CD14-positive monocyte (primary cell): ENCODE measurements at regions not wholly inside any gene's neighbourhood (a gene's known extent, or its start where the extent isn't known, plus 50 kb on each side); places are given as distances from the start of the nearest gene placed in this dataset.

Experiments
- DNase-seq, 3 donors: peaks; one replicate each; pipeline ENCODE4 v3.0.0-alpha.2; 2011 to 2022
- H2AFZ ChIP-seq: 2 replicates; pipeline ENCODE4 v1.6.0; 2012; ENCODE audit warnings: mild to moderate bottlenecking, low read depth, low read length, inconsistent platforms; ENCODE audit not compliant: insufficient read depth, poor library complexity, severe bottlenecking
- H3K27ac ChIP-seq, 2 donors: 1 replicate in 1 of 2; 2 replicates in 1 of 2; pipeline ENCODE4 v1.5.1; 2012 to 2013; ENCODE audit warnings: low read length in 2 of 2, control low read depth in 1 of 2, inconsistent platforms in 1 of 2, low read depth in 1 of 2, mild to moderate bottlenecking in 1 of 2
- H3K27me3 ChIP-seq, 2 donors: one replicate each; pipeline versions ENCODE4 v1.6.0 to v1.6.1; 2011 to 2013; ENCODE audit warnings: low read length in 2 of 2; ENCODE audit not compliant: control insufficient read depth in 2 of 2, insufficient read depth in 2 of 2
- H3K36me3 ChIP-seq, 2 donors: replicated peaks in 1 of 2; 1 replicate in 1 of 2; 2 replicates in 1 of 2; pipeline versions ENCODE4 v1.5.1 to v1.6.1; 2012 to 2013; ENCODE audit warnings: low read length in 2 of 2, control low read depth in 1 of 2, inconsistent platforms in 1 of 2, mild to moderate bottlenecking in 1 of 2; ENCODE audit not compliant: insufficient read depth in 2 of 2, control insufficient read depth in 1 of 2
- H3K4me1 ChIP-seq, 2 donors: 1 replicate in 1 of 2; 2 replicates in 1 of 2; pipeline versions ENCODE4 v1.5.1 to v1.6.1; 2012 to 2013; ENCODE audit warnings: low read length in 2 of 2, control low read depth in 1 of 2, inconsistent platforms in 1 of 2, mild to moderate bottlenecking in 1 of 2, moderate library complexity in 1 of 2; ENCODE audit not compliant: insufficient read depth in 2 of 2, control insufficient read depth in 1 of 2
- H3K4me2 ChIP-seq: replicated peaks from 2 replicates; pipeline ENCODE3; 2012; ENCODE audit warnings: low read length, moderate library complexity, mild to moderate bottlenecking; ENCODE audit not compliant: poor library complexity, severe bottlenecking; ENCODE audit errors: extremely low read depth
- H3K4me3 ChIP-seq, 3 experiments: fragments of 200-600 bp in 1 of 3; sonication (generic) in 1 of 3; replicated peaks in 1 of 3; 1 replicate in 2 of 3; 2 replicates in 1 of 3; pipeline ENCODE4 v1.5.1; 2011 to 2013; ENCODE audit warnings: low read length in 3 of 3, mild to moderate bottlenecking in 3 of 3, control low read depth in 2 of 3, low read depth in 2 of 3, inconsistent platforms in 1 of 3, moderate library complexity in 1 of 3
- H3K79me2 ChIP-seq: 2 replicates; pipeline ENCODE4 v1.6.0; 2012; ENCODE audit warnings: mild to moderate bottlenecking, control low read depth, inconsistent platforms, low read length, moderate library complexity; ENCODE audit not compliant: insufficient read depth
- H3K9ac ChIP-seq: 2 replicates; pipeline ENCODE4 v1.6.0; 2017; ENCODE audit warnings: low read length, mild to moderate bottlenecking; ENCODE audit not compliant: insufficient read depth, poor library complexity, severe bottlenecking
- H3K9me3 ChIP-seq, 2 donors: replicated peaks in 1 of 2; 1 replicate in 1 of 2; 2 replicates in 1 of 2; pipeline versions ENCODE4 v1.5.1 to v1.6.1; 2012 to 2013; ENCODE audit warnings: low read length in 2 of 2, control low read depth in 1 of 2; ENCODE audit not compliant: control insufficient read depth in 1 of 2, insufficient read depth in 1 of 2
- H4K20me1 ChIP-seq: 2 replicates; pipeline ENCODE4 v1.6.0; 2012; ENCODE audit warnings: mild to moderate bottlenecking, low read length, control low read depth, moderate library complexity; ENCODE audit not compliant: insufficient read depth
- H3K27ac Mint-ChIP-seq, 7 donors: one replicate each; pipeline ENCODE4 v1.8.0; 2020; ENCODE audit warnings: mild to moderate bottlenecking in 7 of 7, mixed read lengths in 7 of 7, moderate library complexity in 6 of 7, inconsistent platforms in 2 of 7
- H3K27me3 Mint-ChIP-seq, 3 donors: one replicate each; pipeline ENCODE4 v1.8.0; 2021 to 2022; ENCODE audit warnings: low read depth in 3 of 3, mild to moderate bottlenecking in 3 of 3, mixed read lengths in 3 of 3, moderate library complexity in 3 of 3, inconsistent platforms in 1 of 3
- H3K36me3 Mint-ChIP-seq, 2 donors: one replicate each; pipeline ENCODE4 v1.8.0; 2020; ENCODE audit warnings: mixed read lengths in 2 of 2, inconsistent platforms in 1 of 2, mild to moderate bottlenecking in 1 of 2
- H3K4me1 Mint-ChIP-seq: one replicate; pipeline ENCODE4 v1.8.0; 2020; ENCODE audit warnings: mild to moderate bottlenecking, mixed read lengths
- H3K4me3 Mint-ChIP-seq, 2 donors: one replicate each; pipeline ENCODE4 v1.8.0; 2020; ENCODE audit warnings: mild to moderate bottlenecking in 2 of 2, mixed read lengths in 2 of 2, moderate library complexity in 1 of 2
- H3K9me3 Mint-ChIP-seq, 7 donors: one replicate each; pipeline ENCODE4 v1.8.0; 2020 to 2022; ENCODE audit warnings: mixed read lengths in 7 of 7, mild to moderate bottlenecking in 6 of 7, moderate library complexity in 6 of 7, inconsistent platforms in 2 of 7
- WGBS: methylation state at CpG from one replicate; pipeline ENCODE4 v1.1.5; 2013; ENCODE audit warnings: missing lambda C conversion rate; ENCODE audit not compliant: insufficient coverage; 5-methylcytosine and 5-hydroxymethylcytosine counted together
- intact Hi-C, 2 donors: fragments of 100-400 bp; cut with micrococcal nuclease; formaldehyde crosslinking; loops; one replicate each; pipeline versions ENCODE4 v1.15.0 to v1.15.1; 2023
- TF ChIP-seq, protein P1 (sequence below): fragments of 200-600 bp; IDR thresholded peaks from one replicate; pipeline ENCODE4 v1.8.0; 2022; ENCODE audit warnings: antibody characterized with exemption, mild to moderate bottlenecking

DNA sequence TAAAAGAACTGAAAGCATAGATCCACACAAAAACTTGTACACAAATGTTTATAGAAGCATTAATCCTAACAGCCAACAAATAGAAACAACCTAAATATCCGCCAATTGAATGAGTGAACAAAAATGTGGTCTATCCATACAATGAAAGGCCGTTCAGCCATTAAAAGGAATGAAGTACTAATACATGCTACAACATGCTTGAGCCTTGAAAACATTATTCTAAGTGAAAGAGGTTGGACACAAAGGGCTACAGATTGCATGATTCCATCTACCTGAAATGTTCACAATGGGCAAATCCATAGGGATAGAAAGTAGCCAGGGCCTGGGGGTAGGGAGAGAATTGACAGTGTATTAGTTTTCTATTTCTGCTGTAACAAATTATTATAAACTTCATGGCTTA lies 169.2 kb downstream of the SPCS3 start:
- no peaks in the 10 kb centered on the region for H3K4me1 Mint-ChIP-seq
- Histone ChIP-seq H3K4me2 (no peak overlapping the region), H3K9ac (no peak overlapping the region), H3K79me2 (no peaks in the 10 kb centered on the region), H3K36me3 (no peaks in the 10 kb centered on the region), H3K27ac (no peak overlapping the region), H3K27me3 (no peaks in the 10 kb centered on the region), H3K4me1 (no peaks in the 10 kb centered on the region), H3K9me3 (no peaks in the 10 kb centered on the region), H4K20me1 (no peaks in the 10 kb centered on the region), H3K4me3 (no peak overlapping the region), H2AFZ (no peak overlapping the region)
- intact Hi-C loops, result no loop called here
- TF ChIP-seq, protein P1, sequence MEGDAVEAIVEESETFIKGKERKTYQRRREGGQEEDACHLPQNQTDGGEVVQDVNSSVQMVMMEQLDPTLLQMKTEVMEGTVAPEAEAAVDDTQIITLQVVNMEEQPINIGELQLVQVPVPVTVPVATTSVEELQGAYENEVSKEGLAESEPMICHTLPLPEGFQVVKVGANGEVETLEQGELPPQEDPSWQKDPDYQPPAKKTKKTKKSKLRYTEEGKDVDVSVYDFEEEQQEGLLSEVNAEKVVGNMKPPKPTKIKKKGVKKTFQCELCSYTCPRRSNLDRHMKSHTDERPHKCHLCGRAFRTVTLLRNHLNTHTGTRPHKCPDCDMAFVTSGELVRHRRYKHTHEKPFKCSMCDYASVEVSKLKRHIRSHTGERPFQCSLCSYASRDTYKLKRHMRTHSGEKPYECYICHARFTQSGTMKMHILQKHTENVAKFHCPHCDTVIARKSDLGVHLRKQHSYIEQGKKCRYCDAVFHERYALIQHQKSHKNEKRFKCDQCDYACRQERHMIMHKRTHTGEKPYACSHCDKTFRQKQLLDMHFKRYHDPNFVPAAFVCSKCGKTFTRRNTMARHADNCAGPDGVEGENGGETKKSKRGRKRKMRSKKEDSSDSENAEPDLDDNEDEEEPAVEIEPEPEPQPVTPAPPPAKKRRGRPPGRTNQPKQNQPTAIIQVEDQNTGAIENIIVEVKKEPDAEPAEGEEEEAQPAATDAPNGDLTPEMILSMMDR, result no peak
- H3K4me3 Mint-ChIP-seq, result no peak overlapping the region
- WGBS, result no CpG with 5 or more reads among the region's 2 CpGs
- no peaks in the 10 kb centered on the region for H3K27me3 Mint-ChIP-seq
- H3K27ac Mint-ChIP-seq, result no peak overlapping the region
- H3K9me3 Mint-ChIP-seq, result peaks cover 0 to 4% (median 2%) of the 10 kb centered on the region in 7 donors
- no peaks in the 10 kb centered on the region for H3K36me3 Mint-ChIP-seq
- DNase-seq, result no peak

DNA sequence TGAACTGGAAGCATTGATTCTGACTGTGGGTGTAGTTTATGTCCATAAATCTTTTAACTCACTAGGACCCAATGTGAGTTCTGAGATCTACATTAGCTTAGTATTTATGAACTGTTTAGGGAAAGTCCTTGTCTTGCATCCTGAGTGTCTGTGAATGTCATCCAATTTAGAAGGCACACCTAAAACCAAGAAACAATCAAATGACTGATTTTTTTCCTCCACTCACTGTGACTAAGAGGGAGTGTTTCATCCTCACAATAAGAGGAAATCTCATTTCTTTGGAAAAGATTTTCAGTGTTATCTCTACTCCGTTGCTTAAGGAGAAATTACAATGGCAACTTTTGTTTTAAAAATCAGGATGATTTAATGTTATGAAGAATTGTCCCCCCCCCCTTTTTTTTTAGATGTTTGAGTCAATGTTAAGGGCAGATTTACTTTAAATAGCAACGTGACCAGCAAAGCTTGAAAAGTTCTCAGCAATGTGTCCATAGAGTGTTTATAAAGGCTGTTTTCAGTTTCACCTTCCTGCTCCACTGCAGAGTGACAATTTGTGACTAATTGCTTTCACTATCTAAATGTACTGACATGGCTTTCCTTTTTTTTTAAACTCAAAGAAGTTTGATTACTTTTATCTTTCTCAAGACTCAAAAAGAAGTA lies 173.0 kb downstream of the SPCS3 start:
- H3K27me3 ChIP-seq, result no peaks in the 10 kb centered on the region
- no peak overlapping the region for H3K4me2 ChIP-seq
- Mint-ChIP-seq H3K9me3 (peaks cover 0 to 3% (median 2%) of the 10 kb centered on the region in 7 donors), H3K27me3 (no peaks in the 10 kb centered on the region), H3K36me3 (no peaks in the 10 kb centered on the region), H3K27ac (no peak overlapping the region), H3K4me3 (no peak overlapping the region), H3K4me1 (no peaks in the 10 kb centered on the region)
- H3K4me1 ChIP-seq, result no peaks in the 10 kb centered on the region
- no peak overlapping the region for H3K27ac ChIP-seq
- DNase-seq, result no peak
- no peaks in the 10 kb centered on the region for H3K9me3 ChIP-seq
- H3K9ac ChIP-seq, result no peak overlapping the region
- H3K36me3 ChIP-seq, result no peaks in the 10 kb centered on the region
- no peaks in the 10 kb centered on the region for H3K79me2 ChIP-seq
- WGBS, result no CpG with 5 or more reads among the region's 2 CpGs
- no peak overlapping the region for H2AFZ ChIP-seq
- H3K4me3 ChIP-seq, result no peak overlapping the region
- intact Hi-C loops, result no loop called here
- H4K20me1 ChIP-seq, result no peaks in the 10 kb centered on the region
- TF ChIP-seq, protein P1, result no peak
